H1 (cell line): ENCODE measurements at regions not wholly inside any gene's neighbourhood (a gene's known extent, or its start where the extent isn't known, plus 50 kb on each side); places are given as distances from the start of the nearest gene placed in this dataset.

Experiments
- CTCF ChIP-seq, 3 experiments: IDR thresholded peaks; 1 replicate in 2 of 3; 2 replicates in 1 of 3; pipeline versions ENCODE4 v1.5.1 to v1.6.1; 2011; ENCODE audit warnings: low read length in 3 of 3, mild to moderate bottlenecking in 3 of 3, inconsistent platforms in 2 of 3, low read depth in 1 of 3, moderate library complexity in 1 of 3; ENCODE audit not compliant: insufficient read depth in 1 of 3; ENCODE audit errors: control extremely low read depth in 1 of 3
- KDM1A ChIP-seq: fragments of 200-600, 300-600 bp; sonication (generic); IDR thresholded peaks from 2 replicates; pipeline ENCODE4 v1.7.1; 2016; ENCODE audit warnings: mild to moderate bottlenecking, low read length, borderline replicate concordance
- RXRA ChIP-seq: IDR thresholded peaks from 2 replicates; pipeline ENCODE4 v1.6.1; 2011; ENCODE audit warnings: low read depth, mild to moderate bottlenecking, low read length, moderate library complexity; ENCODE audit not compliant: insufficient read depth
- ZNF274 ChIP-seq: IDR thresholded peaks from 2 replicates; pipeline ENCODE4 v1.7.0; 2012; ENCODE audit warnings: low read length, borderline replicate concordance; ENCODE audit errors: extremely low read depth

- TF ChIP-seq CTCF (IDR thresholded peaks at IDR 0.05; ENCODE audit: control extremely low read depth in 1 of 3, insufficient read depth in 1 of 3, low read depth in 1 of 3, low read length in 3 of 3) (no peak), RXRA (no peak), KDM1A (no peak), ZNF274 (no peak)
Measured at GRCh38 chr4:152022543-152022942, 261.7 kb upstream of the GATB start (continued).
